ENCODE measurements at regions not wholly inside any gene's neighbourhood (a gene's known extent, or its start where the extent isn't known, plus 50 kb on each side); places are given as distances from the start of the nearest gene placed in this dataset.

DNA sequence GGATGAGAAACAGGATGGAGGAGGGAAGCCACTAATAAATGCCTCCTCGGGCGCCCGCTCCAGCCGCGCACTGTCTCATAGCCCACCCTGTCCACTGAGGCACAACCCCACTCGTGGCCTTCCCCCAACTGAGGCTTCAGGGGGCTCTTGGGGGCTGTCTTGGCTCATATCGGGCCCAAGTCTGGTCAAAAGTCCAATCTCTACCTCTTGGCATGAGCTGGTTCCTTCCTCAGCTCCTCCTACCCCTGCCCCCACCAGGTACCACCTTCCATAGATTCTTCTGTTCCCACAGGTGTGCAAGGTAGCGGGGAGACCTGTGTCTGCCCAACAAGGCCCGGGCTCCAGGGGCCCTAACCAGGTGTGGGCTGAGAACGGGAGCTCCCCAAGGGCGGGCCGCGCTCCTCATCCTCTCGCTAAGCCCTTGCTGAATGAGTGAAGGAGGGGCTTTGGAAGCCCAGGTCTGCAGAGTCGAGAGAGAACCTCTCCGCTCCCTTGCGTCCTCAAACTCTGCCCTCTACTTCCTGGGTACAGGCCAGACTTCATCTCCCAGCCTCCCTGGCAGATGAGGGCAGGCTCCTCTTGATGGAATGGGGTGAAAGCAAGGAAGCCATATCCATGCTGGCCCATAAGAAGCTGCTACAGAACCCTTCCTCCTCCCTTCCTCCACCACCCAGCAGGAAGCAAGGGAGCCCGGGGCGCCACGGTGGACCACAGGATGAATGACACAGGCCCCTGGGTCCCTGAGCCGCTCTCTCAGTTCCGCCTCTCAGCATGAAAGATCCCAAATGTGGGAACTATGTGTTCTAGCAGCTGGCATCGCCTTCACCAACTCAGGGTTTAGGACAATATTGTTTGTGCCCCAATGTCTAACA lies 74.7 kb downstream of the PSMG1 start:
- dilution Hi-C loops (cut with MboI; ENCODE audit: extremely low pct_ligation_motif_present, low sequenced_read_pairs) (no loop called here), intact Hi-C loops (cut with micrococcal nuclease) (no loop called here)
- H2AFZ ChIP-seq (ENCODE audit: low read depth, low read length), result no peak overlapping the region
- H3K36me3 ChIP-seq (ENCODE audit: control insufficient read depth in 2 of 2, extremely low read depth in 1 of 2, insufficient read depth in 2 of 2, low read length in 2 of 2), result no peaks in the 10 kb centered on the region
- no peak overlapping the region for H3K9ac ChIP-seq (replicated peaks; ENCODE audit: extremely low read depth, insufficient read depth, low read length)
- no peaks in the 10 kb centered on the region for H3K9me1 ChIP-seq (replicated peaks; ENCODE audit: control insufficient read depth, extremely low read depth, insufficient read depth, low read length)
- no peak overlapping the region for H3K27ac ChIP-seq (ENCODE audit: insufficient read depth, low read depth, low read length)
- BruUV-seq (replicated peaks), result no TSS peak
- FAIRE-seq (no peak), DNase-seq (ENCODE audit: low read depth, low spot score) (no peak)
- no peaks in the 10 kb centered on the region for H3K79me2 ChIP-seq (ENCODE audit: control insufficient read depth, insufficient read depth, low read length)
- H4K20me1 ChIP-seq (replicated peaks; ENCODE audit: control insufficient read depth, extremely low read depth, insufficient read depth, low read length), result no peaks in the 10 kb centered on the region
- no peaks in the 10 kb centered on the region for H3K9me3 ChIP-seq (replicated peaks; ENCODE audit: control insufficient read depth, insufficient read depth, low read length)
- H3K4me3 ChIP-seq (replicated peaks in 1 of 3; ENCODE audit: insufficient read depth in 1 of 3, low read depth in 1 of 3, low read length in 3 of 3), result no peak overlapping the region
- CTCF ChIA-PET, result interaction anchor here (0.9 kb wide), 1 partner anchor 11 kb away, joined by 3 read pairs; no protein-coding TSS in a partner anchor
- no peak overlapping the region for H3K4me2 ChIP-seq (ENCODE audit: insufficient read depth, low read length)
- no peaks in the 10 kb centered on the region for H3K4me1 ChIP-seq (ENCODE audit: control insufficient read depth, extremely low read depth, insufficient read depth, low read length)
- TF ChIP-seq MAX (IDR thresholded peaks at IDR 0.05; ENCODE audit: insufficient read depth, insufficient read length), result no peak
- TF ChIP-seq GATA2 (IDR thresholded peaks at IDR 0.05; ENCODE audit: insufficient read depth, insufficient read length, low read depth, low read length), result no peak
- POLR2A ChIA-PET, result no interaction called here
- H3K27me3 ChIP-seq (ENCODE audit: control insufficient read depth in 2 of 2, insufficient read depth in 2 of 2, low read length in 2 of 2), result peaks cover under 1 to 4% of the 10 kb centered on the region in 2 experiments

GRCh38 chr21:39107739-39108138 lies 75.5 kb downstream of the PSMG1 start:
- Histone ChIP-seq H3K27ac (ENCODE audit: insufficient read depth, low read depth, low read length) (no peak overlapping the region), H3K4me3 (replicated peaks in 1 of 3; ENCODE audit: insufficient read depth in 1 of 3, low read depth in 1 of 3, low read length in 3 of 3) (no peak overlapping the region), H3K4me1 (ENCODE audit: control insufficient read depth, extremely low read depth, insufficient read depth, low read length) (no peaks in the 10 kb centered on the region), H4K20me1 (replicated peaks; ENCODE audit: control insufficient read depth, extremely low read depth, insufficient read depth, low read length) (no peaks in the 10 kb centered on the region), H3K4me2 (ENCODE audit: insufficient read depth, low read length) (no peak overlapping the region), H3K9me3 (replicated peaks; ENCODE audit: control insufficient read depth, insufficient read depth, low read length) (no peaks in the 10 kb centered on the region), H3K79me2 (ENCODE audit: control insufficient read depth, insufficient read depth, low read length) (no peaks in the 10 kb centered on the region), H2AFZ (ENCODE audit: low read depth, low read length) (no peak overlapping the region), H3K36me3 (ENCODE audit: control insufficient read depth in 2 of 2, extremely low read depth in 1 of 2, insufficient read depth in 2 of 2, low read length in 2 of 2) (no peaks in the 10 kb centered on the region), H3K9me1 (replicated peaks; ENCODE audit: control insufficient read depth, extremely low read depth, insufficient read depth, low read length) (no peaks in the 10 kb centered on the region), H3K27me3 (ENCODE audit: control insufficient read depth in 2 of 2, insufficient read depth in 2 of 2, low read length in 2 of 2) (peaks cover 3 to 9% of the 10 kb centered on the region in 2 experiments), H3K9ac (replicated peaks; ENCODE audit: extremely low read depth, insufficient read depth, low read length) (no peak overlapping the region)
- no TSS peak for BruUV-seq (replicated peaks)
- ChIA-PET POLR2A (no interaction called here), CTCF (no interaction called here)
- intact Hi-C loops (cut with micrococcal nuclease), result no loop called here
- no peak for TF ChIP-seq FOS (IDR thresholded peaks at IDR 0.05; ENCODE audit: borderline replicate concordance, insufficient read depth, low read length)
- TF ChIP-seq POLR2A (IDR thresholded peaks at IDR 0.05; ENCODE audit: low read depth, low read length), result no peak
- no peak for TF ChIP-seq POLR2AphosphoS5 (IDR thresholded peaks at IDR 0.05; ENCODE audit: insufficient read depth, low read depth, low read length)
- no peak for TF ChIP-seq JUN (IDR thresholded peaks at IDR 0.05; ENCODE audit: borderline replicate concordance, insufficient read depth, insufficient read length, low read depth)
- no peak for TF ChIP-seq MYC (IDR thresholded peaks at IDR 0.05; ENCODE audit: low read depth, low read length)
- TF ChIP-seq GATA2 (IDR thresholded peaks at IDR 0.05; ENCODE audit: insufficient read depth, insufficient read length, low read depth, low read length), result no peak
- TF ChIP-seq CTCF (IDR thresholded peaks at IDR 0.05; ENCODE audit: extremely low read depth in 1 of 2, insufficient read depth in 1 of 2, low read depth in 1 of 2, low read length in 2 of 2), result no peak
- no peak for TF ChIP-seq MAX (IDR thresholded peaks at IDR 0.05; ENCODE audit: insufficient read depth, insufficient read length)
- TF ChIP-seq EZH2 (IDR thresholded peaks at IDR 0.05; ENCODE audit: borderline replicate concordance, low read depth, low read length, severe bottlenecking), result no peak
- DNase-seq (ENCODE audit: low read depth, low spot score), result no peak
- dilution Hi-C loops (cut with MboI; ENCODE audit: extremely low pct_ligation_motif_present, low sequenced_read_pairs), result no loop called here
- FAIRE-seq, result no peak

Data from endothelial cell of umbilical vein (primary cell).